ENCODE measurements at regions not wholly inside any gene's neighbourhood (a gene's known extent, or its start where the extent isn't known, plus 50 kb on each side); places are given as distances from the start of the nearest gene placed in this dataset.

DNA sequence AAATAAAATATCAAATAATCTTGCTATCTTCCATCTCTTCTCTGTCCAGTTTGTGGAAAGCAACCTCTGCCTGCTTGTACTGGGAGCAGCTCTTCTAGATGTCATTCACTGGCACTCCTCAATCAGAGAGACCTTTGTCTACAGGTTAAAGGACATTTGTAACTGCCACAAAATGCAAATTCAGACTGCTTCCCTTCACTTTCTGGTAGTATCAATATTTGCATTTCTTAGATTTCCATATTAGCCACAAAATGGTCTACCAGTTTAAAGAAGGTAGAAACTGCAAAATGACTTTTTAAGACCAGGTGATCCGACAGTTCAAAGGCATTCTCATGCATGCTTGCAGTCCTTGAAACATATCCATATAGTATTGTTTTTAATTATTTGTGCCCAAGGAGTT lies 51.7 kb upstream of the RCN1 start:
- no peak for DNase-seq (ENCODE audit: low read depth in 4 of 4, low spot score in 1 of 4)

DNA sequence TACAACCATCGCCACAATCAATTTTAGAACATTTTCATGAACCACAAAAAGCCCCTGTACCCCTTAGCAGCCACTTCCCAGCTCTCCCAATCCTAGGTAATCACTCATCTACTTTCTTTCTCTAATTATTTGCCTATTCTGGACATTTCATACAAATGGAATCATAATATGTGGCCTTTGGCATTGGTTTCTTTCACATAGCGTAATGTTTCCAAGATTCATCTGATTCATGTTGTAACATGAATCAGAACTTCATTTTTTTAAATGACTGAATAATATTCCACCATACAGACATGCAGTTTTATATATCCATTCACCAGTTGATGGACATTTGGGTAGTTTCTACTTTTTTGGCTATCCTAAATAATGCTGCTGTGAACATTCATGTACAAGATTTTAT lies 56.2 kb upstream of the RCN1 start:
- DNase-seq (ENCODE audit: low read depth in 4 of 4, low spot score in 1 of 4), result no peak

- no peak for DNase-seq (ENCODE audit: low read depth in 4 of 4, low spot score in 1 of 4)
These were observed 56.7 kb upstream of the RCN1 start for GRCh38 chr11:32034149-32034548.

GRCh38 chr11:32033491-32033890 lies 57.4 kb upstream of the RCN1 start:
- no peak for DNase-seq (ENCODE audit: low read depth in 4 of 4, low spot score in 1 of 4)

DNA sequence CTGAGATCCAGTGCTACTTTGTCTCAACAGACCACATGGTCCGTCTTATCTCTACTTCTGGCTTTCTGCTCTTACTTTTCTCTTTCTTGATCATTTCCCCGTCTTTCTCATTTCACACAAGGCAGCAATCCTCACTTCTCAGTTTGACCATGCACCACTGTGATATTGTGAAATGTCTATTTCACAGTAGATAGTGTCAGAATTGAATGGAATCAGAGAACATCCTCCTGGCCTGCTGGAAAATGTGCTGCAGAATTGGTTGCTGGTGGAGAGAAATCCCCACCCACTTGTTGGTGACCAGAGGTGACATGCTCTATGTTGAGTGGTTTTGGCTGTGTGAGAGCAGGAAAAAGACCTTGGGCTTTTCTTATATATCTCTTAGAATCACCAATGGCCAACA lies 57.8 kb upstream of the RCN1 start:
- no peak for DNase-seq (ENCODE audit: low read depth in 4 of 4, low spot score in 1 of 4)

- DNase-seq (ENCODE audit: low read depth in 4 of 4, low spot score in 1 of 4), result no peak
These were observed 58.4 kb upstream of the RCN1 start for GRCh38 chr11:32032478-32032877.

- DNase-seq (ENCODE audit: low read depth in 4 of 4, low spot score in 1 of 4), result no peak
These were observed 58.8 kb upstream of the RCN1 start for GRCh38 chr11:32032052-32032451.

DNA sequence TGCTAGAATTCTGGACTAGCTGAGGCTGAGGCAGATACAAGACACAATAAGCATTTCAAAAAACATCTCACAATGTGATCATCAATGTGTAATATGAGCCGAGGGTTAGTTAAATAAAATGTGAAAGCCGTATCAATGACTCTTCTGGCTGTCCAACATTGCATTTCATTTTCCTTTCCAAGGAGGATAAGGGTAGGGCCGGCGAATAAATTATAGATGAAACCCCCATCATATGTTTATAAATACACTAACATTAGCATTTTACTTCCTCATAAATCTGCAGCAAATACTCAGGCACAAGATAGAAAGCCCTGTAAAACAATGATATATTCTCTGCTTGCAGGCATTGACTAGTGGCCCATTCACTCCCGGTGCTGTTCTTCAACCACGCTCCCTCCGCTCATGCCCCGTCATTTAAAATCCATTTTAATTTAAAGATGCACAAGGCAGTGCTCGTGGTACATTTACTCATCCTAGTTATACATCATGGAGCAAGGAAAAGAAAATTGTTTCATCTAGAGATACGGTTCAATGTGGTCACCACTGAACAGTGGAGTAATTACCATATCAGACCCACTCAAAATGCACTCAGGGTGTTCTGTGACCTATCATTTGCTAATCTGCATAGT lies 59.9 kb upstream of the RCN1 start:
- DNase-seq (ENCODE audit: low read depth in 4 of 4, low spot score in 1 of 4), result no peak

GRCh38 chr11:32029721-32030120 lies 61.2 kb upstream of the RCN1 start:
- DNase-seq (ENCODE audit: low read depth in 4 of 4, low spot score in 1 of 4), result no peak

DNA sequence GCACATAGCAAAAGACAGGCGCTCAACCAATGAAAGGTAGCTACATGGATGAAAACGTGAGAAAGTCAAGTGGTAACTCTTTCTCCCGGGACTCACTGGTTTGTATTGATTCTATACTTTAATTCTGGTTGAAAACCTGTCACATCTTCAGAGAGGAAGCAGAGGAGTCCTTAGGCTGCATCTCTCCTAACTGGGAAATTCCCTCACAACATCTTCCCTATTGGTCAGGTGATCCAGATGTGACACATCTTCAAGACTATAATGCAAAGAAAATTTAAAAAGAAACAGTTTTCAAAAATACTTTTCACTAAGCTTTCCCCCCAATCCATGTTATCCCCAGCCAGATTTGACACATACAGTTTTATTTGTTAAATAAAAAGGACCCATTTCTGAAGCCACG lies 62.7 kb upstream of the RCN1 start:
- no peak for DNase-seq (ENCODE audit: low read depth in 4 of 4, low spot score in 1 of 4)

GRCh38 chr11:32026766-32027165 lies 64.1 kb upstream of the RCN1 start:
- no peak for DNase-seq (ENCODE audit: low read depth in 4 of 4, low spot score in 1 of 4)

- DNase-seq (ENCODE audit: low read depth in 4 of 4, low spot score in 1 of 4), result no peak
These were observed 65.9 kb upstream of the RCN1 start for GRCh38 chr11:32024948-32025347.

GRCh38 chr11:32023370-32024305 lies 67.2 kb upstream of the RCN1 start:
- DNase-seq (ENCODE audit: low read depth in 4 of 4, low spot score in 1 of 4), result no peak

- DNase-seq (ENCODE audit: low read depth in 4 of 4, low spot score in 1 of 4), result no peak
These were observed 72.2 kb upstream of the RCN1 start for GRCh38 chr11:32018672-32019071.

DNA sequence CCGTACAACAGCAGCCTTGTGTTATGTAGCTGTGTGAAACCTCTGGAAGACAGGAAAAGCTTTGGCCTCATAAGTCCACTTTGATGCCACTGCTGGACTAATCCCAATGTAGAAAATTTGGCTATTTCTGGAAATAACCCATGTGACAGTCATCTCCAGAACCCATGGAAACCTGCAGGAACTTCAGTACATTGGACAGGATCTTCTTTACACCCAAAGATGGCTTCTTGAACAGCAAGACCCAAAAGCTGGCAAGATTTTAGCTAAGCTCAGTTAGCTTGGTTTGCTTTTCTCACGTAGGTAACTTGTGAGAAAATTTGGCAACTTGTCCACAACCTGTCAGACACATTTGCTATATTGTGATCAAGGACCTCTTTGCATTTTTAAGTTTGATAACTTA lies 74.8 kb upstream of the RCN1 start:
- no peak for DNase-seq (ENCODE audit: low read depth in 4 of 4, low spot score in 1 of 4)

DNA sequence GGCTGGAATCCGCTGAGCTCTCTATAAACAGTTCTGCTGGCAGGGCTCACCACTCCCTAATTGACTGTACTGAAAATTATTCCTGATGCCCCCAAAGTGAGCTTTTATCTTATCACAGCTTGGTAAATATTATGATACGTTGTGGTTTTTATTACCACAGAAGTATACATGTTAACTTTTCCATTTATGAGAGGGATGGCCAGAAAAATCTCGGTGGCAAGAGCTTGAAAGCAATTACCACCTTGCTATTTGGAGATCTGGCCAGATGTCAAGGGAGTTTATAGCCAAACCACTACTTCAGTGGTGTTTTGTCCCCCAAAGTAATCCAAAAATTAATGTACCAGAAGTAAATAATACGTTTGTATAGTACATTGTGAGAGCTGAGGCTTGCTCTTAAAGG lies 75.4 kb upstream of the RCN1 start:
- no peak for DNase-seq (ENCODE audit: low read depth in 4 of 4, low spot score in 1 of 4)

GRCh38 chr11:32013603-32014002 lies 77.3 kb upstream of the RCN1 start:
- DNase-seq (ENCODE audit: low read depth in 4 of 4, low spot score in 1 of 4), result no peak

GRCh38 chr11:32012049-32012448 lies 78.8 kb upstream of the RCN1 start:
- DNase-seq (ENCODE audit: low read depth in 4 of 4, low spot score in 1 of 4), result no peak

GRCh38 chr11:32008880-32009551 lies 81.9 kb upstream of the RCN1 start:
- DNase-seq (ENCODE audit: low read depth in 4 of 4, low spot score in 1 of 4), result no peak

DNA sequence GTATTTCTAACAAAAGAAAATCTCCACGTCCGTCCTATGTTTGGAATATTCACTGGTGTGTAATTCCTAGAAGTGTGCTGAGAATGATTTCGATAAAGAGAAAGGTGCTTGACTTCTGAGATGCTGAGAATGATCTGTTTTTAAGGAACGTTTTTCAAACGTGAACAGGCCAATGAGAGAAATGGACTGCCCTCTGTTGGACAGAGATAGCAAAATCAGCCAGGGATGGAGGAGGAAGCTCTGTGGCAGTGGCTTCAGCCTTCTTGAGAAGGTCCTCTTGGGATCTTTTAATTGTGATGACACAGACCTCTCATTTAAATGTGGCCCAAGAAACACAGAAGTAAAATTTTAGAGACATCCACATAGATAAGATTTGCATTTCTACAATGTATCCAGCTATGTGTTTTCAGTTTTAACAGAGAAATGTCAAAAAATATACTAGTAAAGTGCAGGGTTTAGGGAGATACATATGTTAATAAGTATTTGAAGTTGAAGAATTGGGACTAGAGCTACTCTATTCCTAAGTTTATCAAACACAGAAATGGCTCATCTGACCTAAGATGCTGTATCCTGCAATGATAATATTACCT lies 84.0 kb upstream of the RCN1 start:
- DNase-seq (ENCODE audit: low read depth in 4 of 4, low spot score in 1 of 4), result no peak

- DNase-seq (ENCODE audit: low read depth in 4 of 4, low spot score in 1 of 4), result no peak
These were observed 85.0 kb upstream of the RCN1 start for GRCh38 chr11:32005786-32006416.

Measured in stimulated activated CD4-positive, alpha-beta T cell treated with anti-CD3 and anti-CD28 coated beads, Interleukin-1b, Interleukin-23, amount 100 ng/mL, for 24 hours (primary cell).